GM19467 (cell line): ENCODE measurements at regions not wholly inside any gene's neighbourhood (a gene's known extent, or its start where the extent isn't known, plus 50 kb on each side); places are given as distances from the start of the nearest gene placed in this dataset.
"Not testable (repeated sequence)": the region's sequence is repeated elsewhere in the genome, so short reads cannot be mapped to it uniquely, and the experiment has no call there.

Source experiments
- ATAC-seq: cut with Tn5 transposase; IDR thresholded peaks from one replicate; pipeline ENCODE4 v1.9.1; 2021; ENCODE audit warnings: mild to moderate bottlenecking, moderate library complexity; ENCODE audit not compliant: unreplicated experiment

GRCh38 chr2:58325296-58325895, 84.3 kb upstream of the FANCL start:
- not testable (repeated sequence) for ATAC-seq

DNA sequence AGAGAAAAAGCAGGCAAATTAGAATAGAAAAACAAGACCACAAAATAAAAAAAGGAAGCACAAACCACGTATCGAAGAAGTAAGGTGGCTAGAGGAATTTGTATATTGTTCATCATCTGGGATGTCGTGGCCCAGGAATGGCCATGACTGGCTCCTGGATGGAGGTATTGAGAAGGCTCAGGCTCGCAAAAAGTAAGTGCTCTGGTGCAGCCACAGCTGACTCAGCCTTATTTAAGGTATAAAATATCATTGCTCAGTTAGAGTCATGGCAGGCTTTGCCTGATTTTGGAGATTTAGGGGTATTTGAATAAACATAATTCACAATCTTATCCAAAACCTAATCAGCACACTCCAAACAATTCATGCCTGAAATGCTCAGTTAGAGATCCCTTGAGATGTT, 78.4 kb upstream of the FANCL start:
- no peak for ATAC-seq

DNA sequence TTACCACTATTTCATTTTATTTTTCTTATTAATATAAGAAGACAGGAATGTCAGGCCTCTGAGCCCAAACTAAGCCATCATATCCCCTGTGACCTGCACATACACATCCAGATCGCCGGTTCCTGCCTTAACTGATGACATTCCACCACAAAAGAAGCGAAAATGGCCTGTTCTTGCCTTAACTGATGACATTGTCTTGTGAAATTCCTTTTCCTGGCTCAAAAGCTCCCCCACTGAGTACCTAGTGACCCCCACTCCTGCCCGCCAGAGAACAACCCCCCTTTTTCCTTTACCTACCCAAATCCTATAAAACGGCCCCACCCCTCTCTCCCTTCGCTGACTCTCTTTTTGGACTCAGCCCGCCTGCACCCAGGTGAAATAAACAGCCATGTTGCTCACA, 77.8 kb upstream of the FANCL start:
- ATAC-seq, result not testable (repeated sequence)

DNA sequence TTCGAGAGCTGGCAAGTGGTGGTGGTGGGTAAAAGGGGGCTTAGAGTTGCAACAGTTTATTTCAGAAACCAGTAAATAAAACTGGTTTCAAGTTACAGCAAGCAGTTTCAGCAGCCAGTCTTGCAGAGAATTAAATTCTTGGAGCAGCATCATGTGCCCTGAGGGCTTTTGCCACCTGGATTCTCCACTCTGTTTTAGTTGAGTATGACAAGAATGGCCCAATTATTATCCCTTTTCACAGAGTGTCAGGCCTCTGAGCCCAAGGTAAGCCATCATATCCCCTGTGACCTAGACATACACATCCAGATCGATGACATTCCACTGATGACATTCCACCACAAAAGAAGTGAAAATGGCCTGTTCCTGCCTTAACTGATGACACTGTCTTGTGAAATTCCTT, 72.8 kb upstream of the FANCL start:
- ATAC-seq, result no peak

DNA sequence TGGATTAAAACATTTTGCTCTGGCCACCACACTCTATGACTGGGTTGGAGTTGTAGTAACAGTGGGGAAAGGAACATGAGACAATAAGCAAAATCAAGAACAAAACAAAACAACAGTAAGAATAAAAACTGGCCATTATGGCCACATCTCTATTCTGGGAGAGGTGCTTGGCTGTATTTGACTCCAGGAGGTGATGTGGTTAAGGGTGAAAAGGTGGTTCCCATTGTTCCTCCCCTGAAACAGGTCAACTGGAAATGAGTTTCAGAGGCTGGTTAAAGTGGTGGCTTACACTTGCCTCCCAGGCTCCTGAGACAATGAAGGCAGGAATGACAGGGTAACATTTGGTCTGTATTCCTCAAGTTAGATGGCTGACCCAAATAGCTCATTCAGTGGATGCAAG, 67.3 kb upstream of the FANCL start:
- ATAC-seq, result no peak

DNA sequence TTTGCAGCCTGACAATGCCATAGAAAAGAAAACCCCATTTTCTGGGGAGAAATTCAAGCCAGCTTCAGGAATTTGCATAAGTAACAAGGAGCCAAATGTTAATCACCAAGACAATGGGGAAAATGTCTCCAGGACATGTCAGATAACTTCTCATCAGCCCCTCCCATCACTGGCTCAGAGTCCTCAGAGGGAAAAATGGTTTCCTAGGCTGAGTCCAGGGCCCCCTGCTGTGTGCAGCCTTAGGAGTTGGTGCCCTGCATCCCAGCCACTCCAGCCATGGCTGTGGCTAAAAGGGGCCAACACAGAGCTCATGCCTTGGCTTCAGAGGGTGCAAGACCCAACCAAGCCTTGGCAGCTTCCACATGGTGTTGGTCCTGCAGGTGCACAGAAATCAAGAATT, 63.7 kb upstream of the FANCL start:
- no peak for ATAC-seq

- ATAC-seq, result no peak
Measured at GRCh38 chr2:58299123-58299522, 58.0 kb upstream of the FANCL start.

DNA sequence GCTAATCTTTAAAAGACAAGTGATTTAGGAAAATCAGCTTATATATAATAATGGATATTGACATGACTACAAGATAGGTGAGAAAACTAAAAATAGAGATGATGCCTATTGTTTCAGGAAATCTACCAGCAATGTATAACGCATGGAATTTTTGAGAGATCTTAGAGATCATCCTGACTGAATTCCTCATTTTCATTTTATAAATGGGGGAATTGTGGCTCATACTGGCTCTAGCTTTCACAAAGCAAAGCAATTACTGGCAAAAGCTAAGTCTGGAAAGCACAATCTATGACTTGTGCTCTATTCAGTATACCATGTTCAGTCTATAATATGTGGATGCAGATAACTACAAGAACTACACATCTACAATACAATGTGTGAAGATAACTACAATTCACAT, 51.9 kb upstream of the FANCL start:
- no peak for ATAC-seq

DNA sequence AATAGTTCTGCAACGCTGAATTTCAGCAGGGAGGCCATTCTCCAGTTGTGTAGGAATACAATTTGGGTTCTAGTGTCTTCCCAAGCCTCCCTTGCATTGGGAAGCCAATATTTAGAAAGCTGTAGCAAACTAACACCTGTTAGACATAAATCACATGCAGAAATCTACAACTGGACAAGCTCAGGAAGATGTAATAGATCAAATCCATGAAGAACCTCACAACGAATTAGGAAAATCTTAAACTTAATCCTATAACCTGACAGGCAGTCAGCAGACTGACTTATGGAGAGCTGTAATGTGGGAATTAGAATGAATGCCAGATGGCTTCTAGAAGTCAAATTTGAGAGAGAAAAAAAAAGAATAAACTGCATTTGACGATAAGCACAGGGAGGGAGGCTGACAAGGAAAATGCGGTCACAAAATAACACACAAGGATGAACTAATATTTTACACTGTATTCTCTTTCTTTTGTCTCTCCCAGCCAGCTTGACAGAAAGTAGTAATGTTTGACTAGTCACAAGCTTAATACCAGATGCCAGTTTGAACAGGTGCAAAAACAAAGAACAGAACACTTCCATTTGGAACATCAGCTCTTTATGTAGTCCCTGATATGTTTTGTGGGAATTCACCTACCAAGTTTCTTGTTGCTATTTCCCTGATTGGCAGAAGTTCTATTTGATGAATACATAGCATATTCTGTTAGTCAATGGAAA, 50.8 kb upstream of the FANCL start:
- ATAC-seq, result no peak
